Renal cortex interstitium (tissue), 11 donors: ENCODE measurements at regions not wholly inside any gene's neighbourhood (a gene's known extent, or its start where the extent isn't known, plus 50 kb on each side); places are given as distances from the start of the nearest gene placed in this dataset.

Experiments used
- DNase-seq, 11 donors: peaks; one replicate each; pipeline ENCODE4 v3.0.0-alpha.2; 2013; ENCODE audit warnings: low read depth in 9 of 11, low spot score in 4 of 11; ENCODE audit errors: extremely low read depth in 1 of 11

DNA sequence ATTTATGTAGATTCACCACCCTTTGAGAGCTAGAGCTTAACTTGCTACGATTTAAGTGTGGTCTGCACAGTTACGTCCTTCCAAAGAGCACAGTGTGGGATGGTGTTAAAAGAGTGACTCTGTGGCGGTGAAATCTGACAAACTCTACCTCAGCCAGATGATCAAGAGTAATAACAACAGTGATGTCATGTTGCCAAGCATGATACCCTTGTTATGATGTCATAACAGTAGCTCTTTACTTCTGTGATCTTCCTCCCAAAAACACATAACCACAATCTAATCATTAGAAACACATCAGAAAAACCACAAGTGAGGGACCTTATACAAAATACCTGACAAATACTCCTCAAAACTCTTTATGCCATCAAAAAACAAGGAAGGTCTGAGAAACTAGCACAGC lies 649.3 kb downstream of the POM121L12 start:
- DNase-seq: no peak

DNA sequence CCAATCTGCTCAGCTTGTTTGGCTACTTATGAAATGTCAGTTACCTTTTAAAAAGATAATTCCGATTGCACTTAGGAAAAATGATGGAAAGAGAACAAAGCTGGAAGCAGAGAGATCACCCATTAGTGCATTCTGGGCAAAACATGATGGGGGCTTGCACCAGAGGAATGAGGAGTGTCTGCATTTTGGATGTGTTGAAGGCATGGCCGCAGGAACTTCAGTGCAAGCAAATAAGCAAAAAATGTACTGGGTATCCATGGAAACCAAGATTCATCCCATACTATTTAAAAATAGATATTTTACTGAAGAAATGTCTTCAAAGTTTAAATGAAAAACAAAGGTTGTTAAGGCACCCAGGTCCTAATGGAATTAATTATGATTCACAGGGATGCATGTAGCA lies 655.0 kb downstream of the POM121L12 start:
- no peak for DNase-seq

DNA sequence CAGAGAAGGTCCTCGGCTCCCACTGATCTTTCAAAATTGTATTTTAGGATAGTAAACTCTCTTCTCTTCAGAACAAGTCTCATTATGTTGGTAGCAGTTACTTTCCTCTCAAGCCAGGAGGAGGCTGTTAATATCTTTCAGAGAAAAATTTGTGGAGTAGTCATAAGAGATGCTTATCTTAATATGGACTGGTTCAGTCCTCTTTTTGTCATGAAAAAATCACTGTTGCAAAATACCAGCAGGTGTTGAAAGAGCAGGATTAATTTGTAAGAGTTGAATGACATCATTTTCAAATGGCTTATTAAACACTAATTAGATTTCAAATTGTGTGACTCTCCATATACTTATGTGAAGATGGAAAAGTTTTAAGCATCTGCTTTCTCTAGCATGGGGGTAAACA lies 662.5 kb downstream of the POM121L12 start:
- DNase-seq: no peak

DNA sequence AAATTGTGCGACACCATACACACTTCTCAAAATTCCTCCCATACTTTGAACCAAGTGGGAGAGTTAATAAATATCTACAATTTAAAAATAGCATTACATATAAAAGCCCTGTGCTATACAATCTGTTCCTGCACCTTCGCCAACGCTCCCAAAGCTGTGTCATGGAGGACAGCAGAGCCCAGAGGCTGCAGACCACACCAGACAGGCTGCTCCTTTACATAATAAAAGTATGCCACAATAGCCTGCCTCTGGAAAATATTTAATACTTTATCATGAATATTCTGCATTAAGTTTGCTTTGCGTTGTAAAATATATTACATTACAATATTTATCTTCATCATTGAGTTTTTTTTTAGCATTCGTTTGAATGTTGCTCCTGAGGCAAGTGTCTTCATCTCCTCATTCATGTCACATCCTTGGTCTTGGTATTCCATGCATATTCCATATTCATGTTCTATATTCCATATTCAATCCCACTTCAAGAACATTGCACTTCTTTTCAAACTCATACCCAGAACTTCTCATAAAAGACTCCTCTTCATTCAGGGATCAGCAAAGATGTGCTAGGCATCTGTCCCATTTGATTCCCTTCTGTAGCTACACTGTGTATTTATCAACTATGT lies 663.9 kb downstream of the POM121L12 start:
- no peak for DNase-seq

DNA sequence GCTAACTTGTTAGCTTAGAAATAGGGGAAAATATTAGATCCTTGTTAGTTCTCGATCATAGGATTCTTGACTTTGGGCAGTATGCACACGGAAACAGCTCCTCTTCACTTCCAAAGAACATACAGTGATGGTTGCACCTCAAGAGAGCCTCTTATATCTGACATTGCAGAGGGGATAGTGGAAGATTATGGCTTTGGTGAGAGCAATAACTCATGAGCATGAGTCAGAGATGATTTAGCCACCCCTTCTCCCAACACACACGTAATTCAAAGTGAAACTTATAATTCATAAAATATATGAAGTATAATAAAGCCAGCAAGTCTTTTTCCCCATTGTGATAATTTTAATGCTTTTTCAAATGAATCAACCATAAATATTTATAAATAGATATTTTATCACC lies 683.7 kb downstream of the POM121L12 start:
- DNase-seq: no peak

DNA sequence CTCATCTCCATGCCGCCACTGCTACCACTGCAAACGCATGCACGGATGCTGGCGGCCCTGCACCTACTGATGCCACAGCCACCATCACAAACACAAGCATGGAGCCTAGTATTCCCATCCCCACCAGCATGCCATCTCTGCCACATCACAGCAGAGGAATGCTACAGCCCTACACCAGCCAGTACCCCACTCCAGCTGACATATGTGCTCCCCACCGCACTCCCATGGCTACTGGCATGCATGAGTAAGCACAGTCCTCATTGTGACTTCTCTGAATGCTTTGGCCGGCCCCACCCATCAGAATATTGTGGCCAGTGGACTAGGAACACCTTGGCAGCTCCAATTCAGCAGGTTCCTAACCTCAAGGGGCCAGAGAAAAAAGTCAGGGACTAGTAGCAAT lies 705.5 kb downstream of the POM121L12 start:
- DNase-seq: no peak

DNA sequence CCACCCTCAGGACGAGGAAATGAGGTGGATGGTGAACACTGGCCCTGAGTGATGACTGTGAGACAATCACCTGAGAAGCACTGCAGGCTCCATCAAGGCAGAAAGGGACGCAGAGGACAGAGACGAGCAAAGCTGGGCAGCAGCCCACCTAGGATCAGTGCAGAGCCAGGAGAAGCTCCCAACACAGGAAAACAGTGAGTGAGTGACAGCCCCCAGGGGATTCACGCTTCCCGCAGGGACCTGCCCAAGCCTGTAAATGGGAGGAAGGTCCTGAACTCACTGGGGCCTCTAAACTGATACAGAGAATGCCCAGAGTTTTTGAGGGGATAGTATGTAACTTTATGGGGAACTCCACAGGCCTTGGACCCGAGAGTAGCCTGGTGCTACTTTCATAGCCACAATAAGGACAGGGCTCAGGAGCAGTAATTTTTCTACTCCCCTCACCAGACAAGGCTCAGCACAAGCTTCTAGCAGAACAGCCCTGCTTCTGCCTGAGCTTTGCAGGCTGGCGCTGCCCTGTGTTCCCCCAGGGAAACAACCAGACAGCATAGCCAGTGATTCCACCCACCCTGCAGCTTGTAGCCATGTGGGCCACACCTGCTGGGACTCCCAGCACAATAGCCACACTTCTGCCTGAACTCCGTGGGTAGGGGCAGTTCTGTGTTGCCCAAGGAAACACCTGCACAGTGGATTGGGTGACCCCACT lies 708.4 kb downstream of the POM121L12 start:
- no peak for DNase-seq

DNA sequence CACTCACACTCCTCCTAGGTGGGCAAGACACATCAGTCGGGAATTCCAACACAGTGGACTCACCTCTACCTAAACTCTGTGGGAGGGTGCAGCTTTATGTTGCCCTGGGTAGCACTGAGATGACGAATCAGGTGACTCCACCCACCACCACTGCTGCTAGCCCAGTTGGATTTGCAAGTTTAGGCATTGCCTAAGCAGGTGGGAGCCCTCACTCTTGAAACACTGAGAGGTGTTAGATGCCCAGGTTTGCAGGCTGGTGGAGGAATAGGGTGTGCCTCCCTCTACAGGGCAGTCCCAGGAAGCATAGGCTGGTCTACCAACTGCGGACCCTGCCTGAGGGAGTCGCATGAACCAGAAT lies 708.9 kb downstream of the POM121L12 start:
- no peak for DNase-seq

DNA sequence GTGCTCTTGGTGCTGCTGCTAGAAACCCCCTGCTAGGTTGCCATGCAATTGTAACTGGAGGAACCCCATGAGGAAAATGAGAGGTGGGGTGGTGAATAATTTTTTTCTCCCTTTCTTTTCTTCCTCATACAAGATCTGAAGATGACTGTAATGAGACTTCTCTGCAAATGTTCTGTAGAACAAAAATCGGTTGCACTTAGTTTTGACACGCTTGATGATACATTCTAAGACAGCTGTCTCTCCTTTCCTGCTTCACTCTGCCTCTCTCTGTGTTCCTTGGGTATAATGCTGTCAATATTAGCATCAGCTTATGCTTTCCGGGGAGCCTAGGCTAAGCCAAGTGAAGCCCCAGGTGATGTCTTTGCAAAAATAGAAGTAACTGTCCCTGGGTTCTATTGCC lies 721.5 kb downstream of the POM121L12 start:
- no peak for DNase-seq

DNA sequence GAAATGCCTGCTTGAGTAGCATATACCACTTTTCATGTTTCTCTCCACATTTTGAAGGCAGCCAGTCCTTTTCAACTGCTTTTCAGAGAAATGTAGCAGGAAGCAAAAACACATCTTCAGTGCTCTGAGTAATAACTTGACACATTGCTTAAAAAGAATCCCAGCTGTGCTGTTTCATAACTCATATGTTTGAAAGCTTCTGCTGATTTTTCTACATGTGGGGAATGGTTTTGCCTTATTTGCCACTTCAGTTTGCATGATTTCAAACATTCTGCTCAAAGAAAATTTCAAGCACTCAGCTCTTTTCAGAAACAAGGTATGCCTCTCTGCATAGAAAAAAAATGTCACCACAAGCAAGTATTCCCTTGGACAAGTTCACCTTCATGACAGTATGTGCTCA lies 732.8 kb downstream of the POM121L12 start:
- DNase-seq: no peak

DNA sequence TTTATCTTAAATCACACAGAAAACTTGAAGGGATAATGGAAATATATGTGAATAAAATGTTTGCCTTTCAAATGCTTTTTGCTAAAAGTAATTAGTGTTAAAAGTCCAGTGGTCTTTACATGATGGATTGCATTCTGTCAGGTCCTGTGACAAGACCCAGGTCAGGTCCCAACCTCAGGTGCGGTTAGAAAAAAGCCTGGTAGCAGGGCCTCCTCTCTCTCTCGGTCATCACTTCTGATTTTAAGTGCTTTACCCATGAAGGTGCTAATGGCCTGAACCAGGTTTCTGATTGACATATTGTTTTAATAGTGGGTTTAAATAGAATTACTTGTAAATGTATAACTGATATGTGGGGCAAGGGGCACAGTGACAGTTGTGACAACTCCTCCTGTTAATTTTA lies 736.3 kb downstream of the POM121L12 start:
- DNase-seq: no peak

DNA sequence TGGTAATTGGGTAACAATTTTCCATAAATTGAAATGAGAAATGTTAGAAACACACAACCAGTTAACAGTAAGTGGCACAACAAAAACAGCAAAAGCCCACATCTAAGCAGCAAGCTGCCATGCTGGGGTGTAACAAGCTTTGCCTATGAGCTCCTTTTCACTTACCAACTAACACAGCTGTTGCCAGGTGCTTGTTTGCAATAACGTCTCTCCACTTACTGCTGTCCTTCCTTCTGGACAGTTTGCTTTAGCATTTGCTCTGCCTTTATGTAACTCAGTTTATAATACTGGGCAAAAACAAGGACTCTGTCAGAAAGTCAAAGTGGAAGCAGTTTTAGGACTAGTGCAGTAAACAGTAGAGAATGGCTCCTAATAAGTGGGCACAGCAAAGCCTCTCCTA lies 740.9 kb downstream of the POM121L12 start:
- DNase-seq: no peak

DNA sequence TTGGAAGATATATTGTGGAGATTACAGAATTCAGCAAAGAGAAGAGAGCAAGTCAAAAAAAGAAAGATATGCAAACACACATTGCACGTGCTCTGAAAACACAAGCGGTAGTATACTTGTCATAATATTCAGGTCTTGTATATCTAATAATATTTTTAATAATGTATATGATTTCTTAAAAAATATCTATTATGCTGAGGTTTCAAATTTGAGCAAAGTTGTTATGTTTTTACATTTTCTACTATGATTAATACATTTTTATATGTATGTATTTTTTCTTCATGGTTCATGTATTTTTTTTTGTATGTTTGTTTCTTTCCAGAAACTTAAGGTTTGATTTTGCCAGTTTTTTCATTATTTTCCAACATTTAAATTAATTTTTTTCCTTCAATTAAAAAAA lies 752.4 kb upstream of the VSTM2A start:
- no peak for DNase-seq

DNA sequence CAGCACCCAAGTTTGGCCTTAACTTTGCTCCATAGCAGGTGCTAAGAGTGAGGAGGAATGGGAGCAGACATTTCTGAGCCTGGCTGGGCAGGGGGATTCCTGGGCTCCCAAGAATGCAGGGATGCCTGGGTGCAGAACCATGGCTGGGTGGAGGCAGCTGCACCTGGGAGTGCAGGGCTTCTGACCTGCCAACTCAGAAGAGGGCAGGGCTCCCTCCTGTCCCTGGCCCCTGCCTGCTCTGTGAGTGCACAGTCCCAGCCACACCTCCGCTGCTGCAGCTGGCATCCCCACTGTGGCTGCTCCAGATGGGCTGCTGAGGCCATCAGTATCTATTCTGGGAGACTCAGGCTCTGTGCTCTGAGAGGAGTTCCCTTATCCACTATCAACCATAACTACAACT lies 747.4 kb upstream of the VSTM2A start:
- no peak for DNase-seq

DNA sequence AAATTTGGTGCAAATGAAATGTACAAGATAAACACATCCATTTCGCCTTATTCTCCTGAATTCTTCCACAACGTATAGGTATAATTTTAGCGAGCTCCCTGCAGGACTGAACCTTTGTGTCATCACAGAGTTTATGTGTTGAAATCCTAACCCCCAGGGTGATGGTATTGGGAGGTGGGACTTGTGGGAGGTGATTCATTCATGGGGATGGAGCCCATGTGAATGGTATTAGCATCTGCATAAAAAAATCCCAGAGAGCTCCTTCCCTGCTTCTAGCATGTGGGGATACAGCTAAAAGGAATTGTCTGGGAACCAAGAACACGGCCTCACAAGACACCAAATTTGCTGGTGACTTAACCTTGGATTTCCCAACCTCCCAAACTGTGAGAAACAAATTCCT lies 741.4 kb upstream of the VSTM2A start:
- DNase-seq: no peak

DNA sequence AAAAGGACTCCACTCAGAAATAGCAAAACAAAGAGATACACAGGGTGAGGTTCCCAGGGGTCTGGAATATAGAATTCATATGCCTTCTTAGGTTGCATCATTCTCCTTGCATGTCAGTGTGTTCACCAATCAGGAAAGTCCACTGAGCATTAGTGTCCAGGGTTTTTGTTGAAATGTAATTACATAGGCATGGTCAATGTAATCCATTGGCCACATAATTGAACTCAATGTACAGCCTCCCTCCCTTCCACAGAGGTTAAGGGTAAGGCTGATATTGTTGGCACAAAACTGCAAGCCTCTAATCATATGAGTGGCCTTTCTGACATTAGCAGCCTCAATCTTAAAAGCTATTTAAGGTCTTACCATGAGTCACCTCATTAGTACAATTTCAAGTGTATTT lies 736.1 kb upstream of the VSTM2A start:
- DNase-seq: no peak

DNA sequence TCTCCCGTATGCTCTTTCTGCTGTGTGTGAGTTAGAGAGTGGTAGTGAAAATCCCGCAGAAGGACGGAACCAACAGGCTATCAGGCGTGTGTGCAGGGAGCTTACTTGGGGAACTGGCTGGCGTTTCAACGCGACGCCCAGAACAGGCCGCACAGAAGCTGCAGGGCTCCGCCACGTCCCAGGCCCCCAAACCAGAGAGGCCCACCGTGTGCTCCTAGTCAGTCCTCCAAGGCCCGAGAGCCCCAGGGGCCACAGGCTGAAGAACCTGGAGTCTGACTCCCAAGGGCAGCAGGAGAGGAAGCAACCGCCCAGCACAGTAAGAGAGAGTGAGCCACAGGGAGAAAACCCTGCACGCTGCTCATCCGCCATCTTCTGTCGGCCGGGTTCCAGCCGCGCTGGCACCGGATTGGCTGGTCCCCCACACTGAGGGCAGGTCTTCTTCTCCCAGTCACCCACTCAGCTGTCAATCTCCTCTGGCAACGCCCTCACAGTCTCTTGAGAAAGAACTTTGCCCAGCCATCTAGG lies 730.6 kb upstream of the VSTM2A start:
- DNase-seq: no peak

DNA sequence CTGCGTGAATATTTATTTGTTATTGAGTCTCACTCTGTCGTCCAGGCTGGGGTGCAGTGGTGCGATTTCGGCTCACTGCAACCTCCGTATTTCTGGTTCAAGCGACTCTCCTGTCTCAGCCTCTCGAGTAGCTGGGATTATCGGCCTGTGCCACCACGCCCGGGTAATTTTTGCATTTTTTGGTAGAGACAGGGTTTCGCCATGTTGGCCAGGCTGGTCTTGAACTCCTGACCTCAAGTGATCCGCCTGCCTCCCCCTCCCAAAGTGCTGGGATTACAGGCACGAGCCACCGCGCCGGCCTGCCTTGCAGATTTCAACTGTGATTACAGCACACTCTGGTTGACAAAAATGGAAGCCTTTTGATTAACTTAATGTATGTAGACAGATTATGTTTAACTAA lies 730.0 kb upstream of the VSTM2A start:
- no peak for DNase-seq

DNA sequence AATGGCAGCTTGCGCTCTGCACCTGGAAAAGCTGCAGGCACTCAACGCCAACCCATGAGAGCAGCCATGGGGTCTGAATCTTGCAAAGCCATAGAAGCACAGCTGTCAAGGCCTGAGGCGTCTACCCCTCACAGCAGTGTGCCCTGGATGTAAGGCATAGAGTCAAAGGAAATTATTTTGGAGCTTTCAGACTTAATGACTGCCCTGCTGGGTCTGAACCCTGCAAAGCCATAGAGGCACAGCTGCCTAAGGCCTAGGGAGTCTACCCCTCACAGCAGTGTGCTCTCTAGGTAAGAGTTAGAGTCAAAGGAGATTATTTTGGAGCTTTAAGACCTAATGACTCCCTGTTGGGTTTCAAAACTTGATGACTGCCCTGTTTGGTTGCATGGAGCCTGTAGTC lies 706.9 kb upstream of the VSTM2A start:
- DNase-seq: no peak

DNA sequence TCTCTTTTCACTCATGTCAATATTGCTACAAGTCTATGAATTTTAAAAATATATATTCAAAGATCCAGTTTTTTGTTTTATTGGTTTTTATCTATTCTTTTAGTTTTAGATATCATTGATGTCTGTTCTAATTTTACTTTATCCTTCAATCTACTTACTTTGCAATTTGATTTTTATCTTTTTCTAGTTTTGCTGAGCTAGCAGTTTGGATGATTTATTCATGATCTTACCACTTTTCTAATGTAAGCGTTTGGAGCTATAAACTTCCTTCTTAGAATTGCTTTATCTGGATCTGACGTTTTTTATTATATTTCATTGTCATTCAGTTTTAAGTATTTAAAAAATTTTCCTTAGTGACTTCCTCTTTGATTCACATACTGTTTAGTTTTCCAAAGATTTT lies 664.5 kb upstream of the VSTM2A start:
- DNase-seq: no peak

DNA sequence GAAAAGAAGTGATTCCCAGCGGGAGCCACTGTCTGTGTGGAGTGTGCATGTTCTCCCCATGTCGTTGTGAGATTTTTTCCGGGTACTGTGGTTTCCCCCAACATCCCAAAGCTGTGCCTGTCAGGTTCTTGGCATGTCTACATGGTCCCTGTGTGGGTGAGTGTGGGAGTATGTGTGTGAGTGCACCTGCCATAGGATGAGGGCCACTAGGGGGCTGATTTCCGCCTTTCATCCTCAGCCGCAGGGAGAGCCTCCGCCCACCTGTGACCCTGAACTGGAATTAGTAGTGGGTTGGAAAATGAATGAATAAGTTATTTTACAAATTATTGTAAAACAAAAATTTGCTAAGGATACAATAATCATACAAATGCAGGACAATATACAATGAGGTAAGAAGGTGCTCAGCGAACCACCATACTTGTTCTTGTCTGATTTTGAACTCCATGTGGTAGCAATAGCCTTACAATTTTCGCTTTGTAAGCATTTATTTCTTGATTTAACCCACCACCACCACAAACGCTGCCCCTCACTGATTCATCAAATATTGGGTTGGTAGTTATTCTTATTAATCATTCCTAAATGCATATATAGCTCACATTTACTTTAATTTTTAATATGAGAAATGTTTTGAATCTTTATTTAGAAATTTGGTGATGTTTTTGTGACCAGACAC lies 641.2 kb upstream of the VSTM2A start:
- DNase-seq: no peak
